ENCODE measurements at regions not wholly inside any gene's neighbourhood (a gene's known extent, or its start where the extent isn't known, plus 50 kb on each side); places are given as distances from the start of the nearest gene placed in this dataset.

GRCh38 chr14:44165936-44166335, 341.1 kb downstream of the FSCB start:
- Histone ChIP-seq H3K27me3 (ENCODE audit: control insufficient read depth, insufficient read depth, low read length) (no peaks in the 10 kb centered on the region), H4K20me1 (ENCODE audit: insufficient read depth, low read length) (no peaks in the 10 kb centered on the region), H2BK120ac (ENCODE audit: low read depth, low read length) (no peak overlapping the region), H2AK9ac (replicated peaks; ENCODE audit: low read depth, low read length, poor library complexity) (no peak overlapping the region), H3K27ac (ENCODE audit: insufficient read depth, low read length) (no peak overlapping the region), H3K36me3 (ENCODE audit: control insufficient read depth, insufficient read depth, low read length) (no peaks in the 10 kb centered on the region), H2BK15ac (ENCODE audit: low read depth, low read length) (no peak overlapping the region), H4K8ac (ENCODE audit: low read depth in 2 of 2, low read length in 2 of 2) (no peak overlapping the region), H2AK5ac (ENCODE audit: low read depth, low read length) (no peak overlapping the region), H3K18ac (ENCODE audit: low read depth, low read length) (no peak overlapping the region), H4K91ac (ENCODE audit: insufficient read depth, low read depth, low read length) (no peak overlapping the region), H3K9ac (ENCODE audit: low read depth, low read length) (no peak overlapping the region), H3K56ac (ENCODE audit: extremely low read depth, insufficient read depth, low read length) (no peak overlapping the region), H4K5ac (ENCODE audit: low read depth, low read length) (no peak overlapping the region), H3K79me1 (ENCODE audit: low read depth in 1 of 2, low read length in 2 of 2) (no peaks in the 10 kb centered on the region), H3K4me1 (ENCODE audit: control insufficient read depth, insufficient read depth, low read length) (no peaks in the 10 kb centered on the region), H3K9me1 (ENCODE audit: insufficient read depth, low read length) (no peaks in the 10 kb centered on the region), H3K9me3 (ENCODE audit: control insufficient read depth, insufficient read depth, low read length) (peaks cover 6% of the 10 kb centered on the region), H2AFZ (replicated peaks; ENCODE audit: low read length, poor library complexity) (no peak overlapping the region), H3K4ac (ENCODE audit: low read depth, low read length) (no peak overlapping the region), H3K4me2 (ENCODE audit: low read depth, low read length) (no peak overlapping the region), H3K23ac (ENCODE audit: low read depth, low read length) (no peak overlapping the region), H3K14ac (replicated peaks; ENCODE audit: low read depth, low read length) (no peak overlapping the region), H2BK20ac (ENCODE audit: low read depth, low read length) (no peak overlapping the region), H2BK5ac (ENCODE audit: low read depth, low read length, poor library complexity, severe bottlenecking) (no peak overlapping the region), H3K4me3 (ENCODE audit: insufficient read depth, low read depth, low read length) (no peak overlapping the region)
- in situ Hi-C loops (cut with MboI; ENCODE audit: low sequenced_read_pairs) (no loop called here), dilution Hi-C loops (cut with HindIII; ENCODE audit: low sequenced_read_pairs, unreplicated experiment) (no loop called here), intact Hi-C loops (cut with micrococcal nuclease) (no loop called here)
- BruUV-seq (replicated peaks) = no TSS peak
- ChIA-PET POLR2A (ENCODE audit: unreplicated experiment) (no interaction called here), CTCF (no interaction called here)
- no CpG with 5 or more reads among the region's 3 CpGs for WGBS, 2 experiments (ENCODE audit: extremely low coverage in 2 of 2, insufficient read length in 1 of 2)
- TF ChIP-seq ELK1 (IDR thresholded peaks at IDR 0.05; ENCODE audit: borderline replicate concordance, low read depth, low read length) = no peak
- no peak for TF ChIP-seq FOS (IDR thresholded peaks at IDR 0.05; ENCODE audit: low read depth, low read length)
- TF ChIP-seq RCOR1 (IDR thresholded peaks at IDR 0.05; ENCODE audit: insufficient replicate concordance, low read length) = no peak
- TF ChIP-seq MXI1 (IDR thresholded peaks at IDR 0.05; ENCODE audit: borderline replicate concordance, low read depth, low read length) = no peak
- no peak for TF ChIP-seq NFE2L2 (IDR thresholded peaks at IDR 0.05; ENCODE audit: low read depth, low read length)
- TF ChIP-seq MAZ (IDR thresholded peaks at IDR 0.05; ENCODE audit: borderline replicate concordance, low read depth, low read length) = no peak
- no peak for TF ChIP-seq POLR2A (IDR thresholded peaks at IDR 0.05; ENCODE audit: low read depth, low read length)
- TF ChIP-seq BHLHE40 (IDR thresholded peaks at IDR 0.05; ENCODE audit: low read depth, low read length) = no peak
- no peak for TF ChIP-seq MAFK (IDR thresholded peaks at IDR 0.05; ENCODE audit: low read depth, low read length)
- ATAC-seq (ENCODE audit: low read depth) = no peak
- DNase-seq = no peak
